ENCODE measurements at regions not wholly inside any gene's neighbourhood (a gene's known extent, or its start where the extent isn't known, plus 50 kb on each side); places are given as distances from the start of the nearest gene placed in this dataset.

DNA sequence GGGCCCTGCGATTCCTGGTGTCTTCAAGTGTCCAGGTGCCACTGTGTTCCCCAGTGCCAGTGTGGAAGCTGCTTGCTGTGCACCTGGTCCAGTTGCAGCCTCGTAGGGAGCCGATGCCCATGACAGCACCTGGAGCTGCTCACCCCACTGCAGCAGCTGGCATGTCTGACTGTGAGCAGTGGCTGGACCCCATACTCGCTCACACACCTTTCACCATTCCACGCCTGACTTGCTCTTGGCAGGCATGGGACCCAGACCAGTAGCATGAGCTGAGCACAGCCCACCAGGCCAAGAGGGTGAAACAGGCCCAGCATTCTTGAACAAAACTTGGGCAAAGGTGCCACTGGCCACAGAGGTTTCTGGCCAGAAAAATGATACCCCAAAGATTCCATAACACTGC, 124.5 kb upstream of the THY1 start:
- DNase-seq (ENCODE audit: low read depth) = no peak

DNA sequence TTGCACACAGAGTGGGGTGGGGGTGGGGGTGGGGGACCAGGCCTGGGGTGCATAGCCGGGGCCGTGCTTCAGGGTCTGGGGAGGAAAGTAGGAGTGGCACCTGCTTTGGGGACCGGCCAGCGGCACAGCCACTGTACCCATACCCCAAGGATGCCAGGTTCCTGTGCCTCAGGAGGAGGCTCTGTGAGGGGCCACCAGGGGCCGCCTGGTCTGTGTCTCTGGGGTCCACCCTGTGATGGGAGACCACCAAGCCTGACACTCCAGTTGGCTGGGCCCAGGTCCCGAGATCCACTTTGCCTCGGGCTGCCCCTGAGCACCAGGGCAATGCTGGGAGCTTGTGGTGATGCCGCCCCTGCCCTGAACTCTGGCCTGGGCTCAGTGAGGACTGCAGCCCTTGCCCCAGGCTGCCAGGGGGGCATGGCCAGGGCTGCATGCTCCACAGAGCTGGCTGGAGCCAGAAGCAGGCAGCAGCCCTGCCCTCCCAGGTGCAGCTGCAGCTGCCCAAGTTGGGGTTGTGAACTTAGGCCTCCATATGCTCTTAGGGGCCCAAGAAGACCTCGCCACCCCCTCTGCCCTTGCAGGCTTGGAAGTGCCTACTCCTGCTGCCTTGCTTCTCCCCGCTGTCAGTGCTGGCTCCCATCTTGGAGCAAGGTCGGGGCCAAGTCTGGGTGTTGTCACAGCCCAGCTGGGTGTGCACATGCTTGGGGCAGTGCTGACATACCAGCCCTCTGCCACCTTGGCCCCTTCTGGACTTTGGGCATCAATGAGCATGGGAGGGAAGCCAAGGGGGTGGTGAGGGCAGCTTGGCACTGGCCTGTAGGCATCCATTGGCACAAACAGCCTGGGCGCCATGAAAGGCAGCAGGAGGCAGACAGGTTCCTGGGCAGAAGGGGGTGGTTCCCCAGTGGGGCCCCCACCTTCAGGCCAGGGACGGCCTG, 123.3 kb upstream of the THY1 start:
- no peak for DNase-seq (ENCODE audit: low read depth)

- no peak for DNase-seq (ENCODE audit: low read depth)
Observed at GRCh38 chr11:119540370-119541125, 117.6 kb upstream of the THY1 start.

- DNase-seq (ENCODE audit: low read depth) = no peak
Observed at GRCh38 chr11:119539583-119539982, 116.6 kb upstream of the THY1 start.

DNA sequence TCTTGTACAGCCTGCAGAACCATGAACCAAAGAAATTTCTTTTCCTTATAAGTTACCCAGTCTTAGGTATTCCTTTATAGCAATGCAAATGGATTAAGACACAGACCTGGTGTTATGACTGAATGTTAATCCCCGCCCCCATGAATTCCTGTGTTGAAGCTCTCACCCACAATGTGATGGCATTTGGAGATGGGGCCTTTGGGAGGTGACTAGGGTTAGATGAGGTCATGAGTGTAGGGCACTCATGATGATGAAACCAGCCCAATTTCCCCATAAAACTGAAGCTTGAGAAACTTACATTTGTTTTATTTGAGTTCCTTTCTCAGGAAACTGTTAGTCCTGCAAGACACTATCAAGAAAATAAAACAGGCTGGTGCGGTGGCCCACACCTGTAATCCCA, 115.8 kb upstream of the THY1 start:
- DNase-seq (ENCODE audit: low read depth) = peak; percentile 8

- DNase-seq (ENCODE audit: low read depth) = no peak
Observed at GRCh38 chr11:119537306-119538253, 114.6 kb upstream of the THY1 start.

DNA sequence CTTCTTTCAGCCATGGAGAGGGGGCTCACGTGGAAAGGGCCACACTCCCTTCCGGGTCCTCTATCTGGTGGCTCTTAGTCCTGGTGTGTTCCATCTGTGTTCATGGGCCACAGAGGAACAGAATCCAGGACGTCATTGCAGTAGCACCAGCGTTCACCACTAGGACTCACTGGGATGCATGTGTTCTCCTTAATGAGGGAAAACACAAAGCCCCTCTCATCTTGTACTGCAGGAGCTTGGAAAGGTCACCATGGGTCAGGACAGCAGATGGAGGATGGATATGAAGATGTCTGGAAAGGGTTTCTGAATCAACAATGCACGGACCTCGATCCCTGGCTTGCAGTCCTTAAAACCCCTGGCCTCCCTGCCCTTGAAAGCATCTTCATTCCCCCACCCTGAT, 113.8 kb upstream of the THY1 start:
- no peak for DNase-seq (ENCODE audit: low read depth)

DNA sequence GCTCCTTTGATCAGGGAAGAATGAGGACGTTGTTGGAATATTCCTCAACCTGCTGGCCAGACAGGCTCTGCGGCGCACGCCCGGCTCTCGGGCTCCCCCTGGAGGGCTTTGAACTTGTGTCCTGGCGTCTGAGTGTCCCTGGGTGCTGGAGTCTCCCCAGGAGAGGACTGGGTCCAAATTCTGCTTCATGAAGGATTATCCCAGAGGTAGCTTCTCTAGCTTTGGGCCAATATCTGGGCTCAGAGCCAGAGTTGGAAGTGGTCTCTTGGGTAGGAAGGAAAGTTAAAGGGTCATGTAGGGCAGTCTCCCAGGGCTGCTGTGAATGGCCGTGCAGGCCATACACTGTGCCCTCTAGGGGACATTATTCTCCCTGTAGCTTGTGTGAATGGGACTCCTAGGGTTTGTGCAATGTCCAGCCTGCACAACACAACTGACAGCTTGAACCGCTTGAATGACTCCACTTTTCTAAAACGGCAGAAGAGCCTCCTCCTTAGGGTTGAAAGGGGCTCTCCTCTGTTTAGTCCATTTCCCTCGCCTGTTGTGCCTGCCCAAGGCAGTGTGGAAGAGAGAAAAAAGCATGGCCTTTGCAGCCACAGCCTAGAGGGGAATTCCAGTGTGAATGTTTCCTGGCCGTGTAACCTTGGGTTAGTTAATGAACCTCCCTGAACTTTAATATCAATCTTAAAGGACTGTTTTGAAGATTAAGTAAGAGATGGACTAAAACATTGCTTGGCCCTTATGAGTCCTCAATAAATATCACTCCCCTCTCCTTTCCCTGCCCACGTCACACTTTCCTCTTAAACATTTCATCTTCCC, 111.2 kb upstream of the THY1 start:
- peak; percentile 25 for DNase-seq (ENCODE audit: low read depth)

GRCh38 chr11:119533462-119533861, 110.5 kb upstream of the THY1 start:
- no peak for DNase-seq (ENCODE audit: low read depth)

DNA sequence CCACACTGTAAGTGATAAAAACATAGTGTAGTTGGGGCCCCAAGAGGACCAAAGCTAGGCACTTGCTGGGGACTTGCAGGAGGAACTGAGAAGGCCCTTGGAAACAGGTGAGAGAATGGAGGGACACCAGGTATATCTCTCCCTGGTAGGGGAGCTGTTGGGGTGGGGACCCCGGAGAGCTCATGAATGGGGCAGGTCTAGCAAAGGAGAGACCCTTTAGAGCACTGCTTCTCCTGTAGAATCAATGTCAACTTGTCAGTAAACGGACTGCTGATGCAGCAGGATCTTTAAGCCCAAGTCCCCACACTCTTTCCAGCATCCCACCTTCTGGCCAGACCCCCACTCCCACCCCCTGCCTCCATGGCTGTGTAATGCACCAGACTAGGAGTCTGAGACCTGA, 109.6 kb upstream of the THY1 start:
- DNase-seq (ENCODE audit: low read depth) = no peak

- DNase-seq (ENCODE audit: low read depth) = no peak
Observed at GRCh38 chr11:119531623-119532022, 108.7 kb upstream of the THY1 start.

- DNase-seq (ENCODE audit: low read depth) = no peak
Observed at GRCh38 chr11:119531056-119531455, 108.1 kb upstream of the THY1 start.

- DNase-seq (ENCODE audit: low read depth) = no peak
Observed at GRCh38 chr11:119530509-119530908, 107.5 kb upstream of the THY1 start.

GRCh38 chr11:119529936-119530335, 107.0 kb upstream of the THY1 start:
- no peak for DNase-seq (ENCODE audit: low read depth)

DNA sequence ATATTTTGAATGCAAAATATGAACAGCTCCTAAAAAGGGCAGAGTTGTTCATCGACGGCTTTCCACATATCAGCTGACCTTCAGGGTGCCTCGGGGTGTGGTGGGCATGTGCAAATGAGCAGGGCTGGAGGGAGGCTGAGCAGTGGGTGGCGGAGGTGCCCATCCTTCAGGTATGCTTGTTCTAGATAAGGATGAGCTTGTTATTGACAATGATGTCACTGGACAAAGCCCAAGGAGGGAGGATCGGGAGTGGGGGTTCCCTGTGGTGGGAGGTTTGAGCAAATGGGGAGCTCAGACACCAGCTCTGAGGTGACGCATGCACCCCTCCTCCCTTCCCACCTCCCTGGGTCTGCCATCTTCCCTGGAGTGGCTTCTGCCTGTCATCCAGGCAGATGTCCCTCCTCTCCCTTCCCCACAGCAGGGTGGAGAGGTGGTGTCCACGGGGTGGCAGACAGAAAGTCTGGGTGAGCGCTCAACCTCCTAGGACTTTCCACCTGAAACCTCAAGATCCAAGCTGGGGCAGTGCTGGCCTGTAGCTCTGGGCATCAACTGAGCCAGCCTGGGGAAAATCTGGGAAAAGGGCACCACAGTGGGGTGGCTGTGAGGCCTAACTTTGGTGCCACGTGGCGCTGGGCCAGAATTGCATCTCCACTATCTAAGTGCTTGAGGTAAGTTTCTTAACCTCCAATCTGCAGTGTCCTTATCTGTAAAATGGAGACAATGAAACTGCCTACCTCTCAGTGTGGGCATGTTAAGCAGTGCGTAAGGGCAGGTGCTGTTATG, 106.3 kb upstream of the THY1 start:
- DNase-seq (ENCODE audit: low read depth) = no peak

- no peak for DNase-seq (ENCODE audit: low read depth)
Observed at GRCh38 chr11:119525867-119526196, 102.9 kb upstream of the THY1 start.

- no peak for DNase-seq (ENCODE audit: low read depth)
Observed at GRCh38 chr11:119525180-119525866, 102.4 kb upstream of the THY1 start.

DNA sequence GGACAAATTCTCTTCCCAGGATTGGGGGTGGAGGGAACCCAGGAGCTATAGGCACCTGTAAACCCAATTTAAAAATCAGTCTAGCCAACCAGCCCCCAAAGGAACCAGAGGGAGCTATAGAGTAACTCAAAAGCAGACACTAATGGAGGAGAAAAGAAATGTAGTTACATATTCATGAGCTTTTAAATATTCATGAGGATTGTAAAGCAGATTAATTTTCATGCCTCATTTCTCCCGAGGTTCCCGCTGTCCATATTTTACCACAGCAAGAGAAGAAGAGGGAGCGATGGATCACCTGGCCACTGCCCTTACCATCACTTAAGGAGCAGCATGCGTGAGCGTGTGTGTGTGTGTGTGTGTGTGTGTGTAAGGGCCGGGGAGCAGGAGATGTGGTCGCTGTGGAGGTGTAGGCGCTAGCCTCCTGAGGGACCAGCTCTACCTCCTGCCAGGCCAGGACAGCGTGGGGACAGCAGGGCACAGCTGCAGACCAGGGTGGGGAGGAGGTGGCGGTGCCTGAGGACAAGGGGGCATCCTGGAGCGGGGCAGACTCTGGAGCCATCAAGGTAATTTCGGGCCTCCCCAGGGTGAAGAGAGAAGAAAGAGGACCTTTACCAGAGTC, 100.7 kb upstream of the THY1 start:
- DNase-seq (ENCODE audit: low read depth) = no peak

- no peak for DNase-seq (ENCODE audit: low read depth)
Observed at GRCh38 chr11:119522609-119523008, 99.6 kb upstream of the THY1 start.

- DNase-seq (ENCODE audit: low read depth) = no peak
Observed at GRCh38 chr11:119521551-119521950, 98.6 kb upstream of the THY1 start.

Data from GM04504 (cell line).